HG03196 (cell line): ENCODE measurements at regions not wholly inside any gene's neighbourhood (a gene's known extent, or its start where the extent isn't known, plus 50 kb on each side); places are given as distances from the start of the nearest gene placed in this dataset.
"Not testable (repeated sequence)": the region's sequence is repeated elsewhere in the genome, so short reads cannot be mapped to it uniquely, and the experiment has no call there.

Source experiments
- ATAC-seq: cut with Tn5 transposase; IDR thresholded peaks from one replicate; pipeline ENCODE4 v1.9.1; 2021; ENCODE audit not compliant: unreplicated experiment

GRCh38 chr1:55812281-55812680 lies 597.1 kb upstream of the USP24 start:
- ATAC-seq: no peak

DNA sequence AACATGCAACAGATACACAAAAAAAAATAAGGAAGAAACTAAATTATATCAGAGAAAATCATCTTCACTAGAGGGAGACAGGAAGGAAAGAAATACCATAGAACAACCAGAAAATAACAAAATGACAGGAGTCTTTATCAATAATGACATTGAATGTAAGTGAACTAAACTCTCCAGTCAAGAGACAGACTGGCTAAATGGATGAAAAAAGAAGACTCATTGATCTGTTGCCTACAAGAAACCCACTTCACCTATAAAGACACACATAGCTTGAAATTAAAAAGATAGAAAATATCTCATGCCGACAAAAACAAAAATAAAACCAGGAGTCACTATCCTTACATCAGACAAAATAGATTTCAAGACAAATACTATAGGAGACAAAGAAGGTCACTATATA lies 593.1 kb upstream of the USP24 start:
- ATAC-seq: no peak

GRCh38 chr1:55803429-55803828 lies 588.3 kb upstream of the USP24 start:
- ATAC-seq: no peak

- no peak for ATAC-seq
These were observed 586.3 kb upstream of the USP24 start for GRCh38 chr1:55801481-55801880.

GRCh38 chr1:55800503-55800902 lies 585.3 kb upstream of the USP24 start:
- ATAC-seq: no peak

GRCh38 chr1:55793856-55794255 lies 578.7 kb upstream of the USP24 start:
- no peak for ATAC-seq

- ATAC-seq: no peak
These were observed 577.7 kb upstream of the USP24 start for GRCh38 chr1:55792870-55793269.

DNA sequence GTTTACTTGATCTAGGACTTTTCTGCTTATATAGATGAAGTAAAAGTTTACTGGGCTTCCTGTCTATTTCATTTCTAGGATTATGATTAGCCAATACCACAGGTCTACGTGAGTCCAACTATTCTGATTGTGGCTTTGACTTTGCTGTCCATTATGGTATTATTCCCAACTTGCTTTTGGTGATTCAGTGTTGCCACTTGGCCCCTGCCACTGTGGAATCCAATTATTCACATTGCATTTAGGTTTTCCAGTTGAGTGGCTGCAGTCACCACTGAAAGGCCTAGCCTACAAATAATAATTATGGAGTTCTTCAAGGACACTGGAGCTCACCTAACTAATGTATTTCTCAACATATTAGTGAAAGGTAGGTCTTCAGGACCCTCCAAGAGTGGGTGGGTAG lies 574.3 kb upstream of the USP24 start:
- no peak for ATAC-seq

GRCh38 chr1:55786396-55786795 lies 571.2 kb upstream of the USP24 start:
- ATAC-seq: no peak

DNA sequence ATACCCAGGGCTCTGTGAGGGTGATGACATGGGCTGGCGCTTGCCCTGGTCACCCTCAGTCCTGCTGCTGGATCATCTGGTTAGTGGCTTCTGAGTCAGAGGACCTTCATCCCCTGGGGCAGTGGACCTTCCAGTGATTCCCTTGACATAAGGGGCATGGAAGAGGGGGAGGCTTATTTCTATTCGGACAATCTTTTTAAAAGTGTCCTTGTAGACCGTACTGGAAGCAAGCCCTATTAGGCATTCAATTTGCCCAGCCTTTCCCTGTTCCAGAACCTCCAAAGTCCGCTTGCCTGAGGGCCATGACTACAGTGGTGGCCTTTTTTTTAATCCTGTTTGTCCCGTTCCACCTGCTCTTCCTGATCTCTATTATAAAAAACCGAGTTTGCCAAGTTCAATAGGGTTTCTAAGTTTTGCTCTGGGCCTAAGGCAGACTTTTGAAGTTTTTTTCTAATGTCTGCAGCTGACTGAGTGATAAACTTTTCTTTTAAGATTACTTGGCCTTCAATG lies 569.8 kb upstream of the USP24 start:
- not testable (repeated sequence) for ATAC-seq

DNA sequence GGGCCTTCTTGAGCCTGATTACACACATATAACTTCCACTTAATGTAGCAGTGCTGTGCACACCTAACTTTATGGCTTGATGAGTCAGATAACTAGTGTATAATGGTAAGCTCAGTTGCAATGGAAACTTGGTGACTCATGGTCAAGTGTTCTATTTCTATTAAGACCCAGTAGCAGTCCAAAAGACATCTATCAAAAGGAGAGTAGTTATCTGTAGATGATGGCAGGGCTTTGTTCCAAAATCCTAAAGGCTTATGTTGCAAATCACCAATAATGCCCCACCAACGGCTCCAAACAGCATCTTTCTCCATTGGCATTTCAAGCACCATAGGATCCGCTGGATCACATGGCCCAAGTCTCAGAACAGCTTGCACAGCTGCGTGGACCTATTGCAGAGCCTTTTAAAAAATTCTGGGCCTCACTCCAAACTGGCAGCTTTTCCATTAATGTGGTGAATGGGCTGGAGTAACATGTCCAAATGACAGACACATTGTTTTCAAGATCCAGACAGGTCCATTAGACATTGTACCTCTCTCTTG lies 566.8 kb upstream of the USP24 start:
- ATAC-seq: no peak

GRCh38 chr1:55781003-55781402 lies 565.8 kb upstream of the USP24 start:
- no peak for ATAC-seq

GRCh38 chr1:55777545-55777944 lies 562.4 kb upstream of the USP24 start:
- ATAC-seq: no peak

DNA sequence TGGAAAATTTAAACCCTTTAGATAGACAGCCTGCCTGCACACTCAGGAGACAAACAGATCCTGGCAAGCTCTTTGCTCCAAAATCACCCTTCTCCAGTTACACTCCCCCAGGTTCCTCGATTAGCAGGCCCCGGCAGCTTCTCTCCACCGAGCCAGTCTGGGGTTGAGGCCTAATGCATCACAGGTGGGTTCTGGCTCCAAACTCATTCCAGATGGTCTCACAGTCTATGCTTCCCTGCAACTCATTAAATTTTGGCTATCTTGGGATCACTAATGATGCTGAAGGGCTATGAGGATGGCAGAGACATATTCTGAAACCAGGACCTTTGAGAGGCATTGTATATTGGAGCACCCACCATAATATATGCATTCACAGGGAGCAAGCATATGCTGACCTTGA lies 559.8 kb upstream of the USP24 start:
- no peak for ATAC-seq

DNA sequence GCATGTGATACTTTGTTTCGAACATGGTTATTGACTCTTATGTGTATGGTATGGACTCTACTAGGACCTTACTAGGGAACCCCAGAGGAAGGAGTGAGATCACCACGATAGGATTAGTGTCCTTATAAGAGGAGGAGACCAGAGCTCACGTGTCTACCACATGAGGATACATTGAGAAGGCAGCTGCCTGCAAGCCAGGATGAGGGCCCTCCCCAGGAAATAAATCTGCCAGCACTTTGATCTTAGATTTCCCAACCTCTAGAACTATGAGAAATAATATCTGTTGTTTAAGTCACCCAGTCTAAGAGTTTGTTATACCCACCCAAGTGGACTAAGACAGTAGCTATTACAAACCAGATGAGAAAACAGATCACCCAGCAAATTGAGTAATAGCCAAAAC lies 559.3 kb upstream of the USP24 start:
- ATAC-seq: no peak

DNA sequence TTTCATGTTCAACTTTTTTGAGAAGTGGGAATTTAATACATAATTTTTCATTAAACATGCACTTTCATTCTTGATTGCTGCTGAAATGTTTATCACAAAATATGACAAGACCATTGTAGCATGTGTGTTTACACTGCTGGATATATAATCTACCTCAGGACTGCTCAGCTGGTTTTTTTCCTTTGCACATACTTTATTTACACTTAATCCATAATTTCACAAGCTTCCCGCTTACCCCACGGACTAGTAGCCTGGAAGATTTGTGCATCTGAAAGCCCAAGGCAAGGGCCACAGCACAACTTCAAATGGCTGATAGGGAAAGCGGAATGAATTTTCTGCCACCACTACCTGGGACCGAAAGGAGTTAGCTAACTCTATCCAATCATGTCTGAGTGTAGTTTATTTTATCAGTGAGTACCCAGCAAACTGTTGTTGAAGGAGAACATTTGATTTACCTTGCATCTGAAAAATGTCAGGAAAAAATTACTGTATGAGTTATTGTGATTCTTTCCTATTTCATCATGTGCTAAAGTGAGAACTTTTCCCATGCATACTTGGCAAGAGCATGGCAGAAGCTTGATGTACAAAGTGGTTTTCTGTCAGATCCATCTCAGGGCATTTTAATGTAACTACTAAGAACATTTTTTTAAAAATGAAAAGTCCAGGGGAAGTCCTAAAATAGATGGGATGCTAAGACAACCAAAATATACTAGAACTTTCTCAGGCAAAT lies 558.2 kb upstream of the USP24 start:
- no peak for ATAC-seq

- no peak for ATAC-seq
These were observed 553.3 kb upstream of the USP24 start for GRCh38 chr1:55768327-55768952.

GRCh38 chr1:55767171-55767570 lies 552.0 kb upstream of the USP24 start:
- no peak for ATAC-seq

DNA sequence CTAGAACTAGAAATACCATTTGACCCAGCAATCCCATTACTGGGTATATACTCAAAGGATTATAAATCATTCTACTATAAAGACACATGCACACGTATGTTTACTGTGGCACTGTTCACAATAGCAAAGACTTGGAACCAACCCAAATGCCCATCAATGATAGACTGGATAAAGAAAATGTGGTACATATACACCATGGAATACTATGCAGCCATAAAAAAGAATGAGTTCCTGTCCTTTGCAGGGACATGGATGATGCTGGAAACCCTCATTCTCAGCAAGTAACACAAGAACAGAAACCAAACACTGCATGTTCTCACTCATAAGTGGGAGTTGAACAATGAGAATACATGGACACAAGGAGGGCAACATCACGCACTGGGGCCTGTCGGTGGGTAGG lies 550.3 kb upstream of the USP24 start:
- not testable (repeated sequence) for ATAC-seq

- no peak for ATAC-seq
These were observed 536.6 kb upstream of the USP24 start for GRCh38 chr1:55751776-55752175.

GRCh38 chr1:55750628-55750995 lies 535.4 kb upstream of the USP24 start:
- no peak for ATAC-seq

GRCh38 chr1:55749975-55750627 lies 534.9 kb upstream of the USP24 start:
- no peak for ATAC-seq
